ENCODE measurements at regions not wholly inside any gene's neighbourhood (a gene's known extent, or its start where the extent isn't known, plus 50 kb on each side); places are given as distances from the start of the nearest gene placed in this dataset.

- TF ChIP-seq POLR2A (IDR thresholded peaks at IDR 0.05), result no peak
- no peak for TF ChIP-seq CTCF (IDR thresholded peaks at IDR 0.05)
Measured at GRCh38 chr2:128668946-128669345, 350.3 kb upstream of the HS6ST1 start.

All from lower leg skin (tissue), 3 donors.